NCI-H345 treated with DMSO at 0.1 percent for 48 hours (cell line): ENCODE measurements at regions not wholly inside any gene's neighbourhood (a gene's known extent, or its start where the extent isn't known, plus 50 kb on each side); places are given as distances from the start of the nearest gene placed in this dataset.
A peak's percentile ranks its signal among the peaks of the same experiment; 100 is the strongest.

ENCODE experiments used
- DNase-seq: peaks from one replicate; lab custom pipeline; 2025; ENCODE audit not compliant: unreplicated experiment; lab: John Stamatoyannopoulos, UW

DNA sequence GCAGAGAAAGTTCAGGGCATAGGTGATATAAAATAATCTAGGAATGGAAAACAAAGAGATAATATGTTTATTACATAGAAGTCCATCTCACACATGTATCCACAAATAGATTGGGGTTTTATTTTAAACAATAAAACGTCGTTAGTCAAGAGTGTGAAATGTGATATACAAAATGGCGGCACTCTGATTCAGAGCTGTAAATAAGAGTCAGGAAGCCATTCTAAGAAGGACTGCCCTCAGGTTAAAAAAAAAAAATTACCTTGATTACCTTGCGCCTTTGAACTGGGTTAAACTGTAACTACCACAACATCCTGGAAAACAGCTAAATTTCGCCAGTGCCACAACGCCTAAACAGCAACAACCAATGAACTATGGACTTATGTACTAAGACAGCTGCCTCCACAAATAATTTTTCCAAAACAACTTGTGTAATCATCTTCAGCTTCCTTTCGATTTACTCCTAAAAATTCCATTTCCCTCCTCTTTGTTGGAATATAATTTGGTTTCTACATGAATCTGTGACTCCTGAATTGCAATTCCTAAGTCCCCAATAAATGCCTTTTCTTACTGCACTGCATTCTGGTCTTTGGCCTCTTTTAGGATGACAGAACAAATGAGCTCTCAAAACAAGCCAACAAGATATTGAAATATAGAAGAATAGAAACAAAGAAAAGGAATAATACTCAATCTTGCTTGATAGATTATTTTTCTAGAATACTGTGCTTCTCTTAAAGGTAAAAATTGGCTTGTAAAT, 1019.5 kb upstream of the MAP3K7 start:
- DNase-seq: no peak

- DNase-seq: no peak
These were observed 1013.7 kb upstream of the MAP3K7 start for GRCh38 chr6:91600561-91600960.

DNA sequence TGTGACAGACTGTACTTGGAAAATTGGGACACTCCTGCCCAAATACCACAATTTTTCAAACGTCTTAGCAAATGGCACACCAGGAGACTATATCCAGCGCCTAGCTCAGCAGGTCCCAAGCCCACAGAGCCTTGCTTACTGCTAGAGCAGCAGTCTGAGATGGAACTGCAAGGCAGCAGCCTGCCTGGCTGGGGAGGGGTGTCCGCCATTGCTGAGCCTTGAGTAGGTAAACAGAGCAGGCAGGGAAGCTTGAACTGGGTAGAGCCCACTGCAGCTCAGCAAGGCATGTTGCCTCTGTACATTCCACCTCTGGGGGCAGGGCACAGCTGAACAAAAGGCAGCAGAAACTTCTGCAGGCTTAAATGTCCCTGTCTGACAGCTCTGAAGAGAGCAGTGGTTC, 1003.3 kb upstream of the MAP3K7 start:
- DNase-seq: no peak

DNA sequence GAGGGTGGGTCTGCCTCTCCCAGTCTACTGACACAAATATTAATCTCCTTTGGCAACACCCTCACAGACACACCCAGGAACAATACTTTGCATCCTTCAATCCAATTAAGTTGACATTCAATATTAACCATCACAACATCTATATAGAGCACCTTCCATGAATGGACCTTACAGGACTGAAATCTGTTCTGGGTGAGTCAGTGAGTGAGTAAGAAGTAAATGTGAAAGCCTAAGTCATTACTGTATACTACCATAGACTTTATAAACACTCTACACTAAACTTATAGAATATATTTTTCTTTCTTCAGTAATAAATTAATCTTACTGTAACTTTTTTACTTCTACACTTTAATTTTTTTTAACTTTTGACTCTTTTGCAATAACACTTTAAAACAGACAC, 993.8 kb upstream of the MAP3K7 start:
- DNase-seq: no peak

GRCh38 chr6:91575032-91575431, 988.2 kb upstream of the MAP3K7 start:
- no peak for DNase-seq

- no peak for DNase-seq
These were observed 987.0 kb upstream of the MAP3K7 start for GRCh38 chr6:91573826-91574416.

DNA sequence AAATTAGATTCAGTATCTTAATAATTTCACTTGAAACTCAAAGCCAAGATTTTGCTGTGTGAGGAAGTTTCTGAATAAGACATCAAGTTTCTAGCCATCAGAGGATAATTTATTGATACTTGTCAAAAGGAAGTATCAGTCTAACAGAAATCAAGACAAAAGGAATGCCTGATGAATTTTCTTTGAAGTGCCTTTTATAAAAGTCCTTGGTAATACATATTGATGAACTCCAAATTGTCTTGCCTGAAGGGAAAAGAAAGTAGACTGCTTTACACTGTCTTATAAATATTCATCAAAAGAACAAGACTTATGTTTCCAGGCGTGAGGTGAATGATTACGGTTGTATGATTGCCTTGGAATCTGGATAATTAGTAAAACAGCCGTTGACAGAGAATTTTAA, 986.0 kb upstream of the MAP3K7 start:
- no peak for DNase-seq

DNA sequence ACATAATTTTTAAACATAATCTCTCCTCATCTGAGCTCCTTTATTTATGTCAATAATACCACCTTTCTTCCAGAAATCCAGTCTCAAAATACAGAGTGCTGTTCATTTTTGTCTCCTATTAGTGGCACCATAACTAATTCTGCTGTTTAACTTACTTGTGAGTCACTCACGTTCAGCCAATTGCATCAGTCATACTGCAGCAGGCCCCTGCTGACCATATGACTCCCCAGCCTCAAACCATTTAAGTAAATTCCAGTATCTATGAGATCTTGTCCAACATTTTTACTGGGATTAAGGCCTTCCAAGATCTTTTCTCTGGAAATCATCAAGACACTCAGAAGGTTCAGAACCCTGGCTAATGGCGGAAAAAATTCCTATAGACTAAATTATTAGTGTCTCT, 982.2 kb upstream of the MAP3K7 start:
- no peak for DNase-seq

DNA sequence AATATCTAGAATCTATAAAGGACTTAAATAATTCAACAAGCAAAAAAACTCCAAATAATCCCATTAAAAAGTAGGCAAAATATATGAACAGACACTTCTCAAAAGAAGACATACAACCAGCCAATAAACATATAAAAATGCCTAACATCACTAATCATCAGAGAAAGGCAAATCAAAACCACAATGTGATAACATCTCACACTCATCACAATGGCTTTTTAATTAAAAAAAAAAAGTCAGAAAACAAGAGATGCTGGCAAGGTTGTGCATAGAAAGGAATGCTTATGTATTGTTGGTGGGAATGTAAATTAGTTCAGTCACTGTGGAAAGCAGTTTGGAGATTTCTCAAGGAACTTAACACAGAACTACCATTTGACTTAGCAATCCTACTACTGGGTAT, 979.6 kb upstream of the MAP3K7 start:
- no peak for DNase-seq

DNA sequence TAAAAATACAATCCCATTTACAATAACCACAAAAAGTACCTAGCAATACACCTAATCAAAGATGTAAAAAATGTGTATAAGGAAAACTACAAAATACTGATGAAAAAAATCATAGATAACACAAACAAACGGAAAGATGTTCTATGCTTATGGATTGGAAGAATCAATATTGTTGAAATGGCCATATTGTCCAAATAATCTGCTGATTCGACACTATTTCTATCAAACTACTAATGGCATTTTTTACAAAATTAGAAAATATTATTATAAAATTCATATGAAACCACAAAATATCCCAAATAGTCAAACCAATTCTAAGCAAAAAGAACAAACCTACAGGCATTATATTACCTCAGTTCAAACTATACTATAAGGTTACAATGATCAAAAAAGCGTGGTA, 978.3 kb upstream of the MAP3K7 start:
- DNase-seq: no peak

GRCh38 chr6:91562955-91563354, 976.1 kb upstream of the MAP3K7 start:
- no peak for DNase-seq

GRCh38 chr6:91560409-91560808, 973.5 kb upstream of the MAP3K7 start:
- DNase-seq: no peak

DNA sequence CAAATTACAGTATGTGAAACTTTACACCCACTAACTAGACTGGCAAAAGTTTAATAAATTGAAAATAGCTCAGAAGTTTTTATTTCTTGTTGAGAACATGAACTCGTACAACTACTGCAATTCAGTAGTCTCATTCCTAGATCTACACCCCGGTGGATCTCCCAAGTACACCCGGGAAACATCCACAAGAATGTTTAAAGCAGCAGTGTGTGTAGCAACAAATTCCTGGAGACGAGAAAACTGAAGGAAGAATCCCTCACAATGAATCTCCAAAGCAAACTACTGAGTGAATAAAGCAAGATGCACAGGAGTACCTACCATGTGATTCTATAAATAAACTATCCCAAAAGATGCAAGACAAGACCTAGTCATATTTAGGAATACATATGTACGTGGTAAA, 954.0 kb upstream of the MAP3K7 start:
- no peak for DNase-seq

GRCh38 chr6:91539456-91539855, 952.6 kb upstream of the MAP3K7 start:
- peak; percentile 30 for DNase-seq

- no peak for DNase-seq
These were observed 951.8 kb upstream of the MAP3K7 start for GRCh38 chr6:91538622-91539021.

GRCh38 chr6:91534614-91535013, 947.7 kb upstream of the MAP3K7 start:
- no peak for DNase-seq

DNA sequence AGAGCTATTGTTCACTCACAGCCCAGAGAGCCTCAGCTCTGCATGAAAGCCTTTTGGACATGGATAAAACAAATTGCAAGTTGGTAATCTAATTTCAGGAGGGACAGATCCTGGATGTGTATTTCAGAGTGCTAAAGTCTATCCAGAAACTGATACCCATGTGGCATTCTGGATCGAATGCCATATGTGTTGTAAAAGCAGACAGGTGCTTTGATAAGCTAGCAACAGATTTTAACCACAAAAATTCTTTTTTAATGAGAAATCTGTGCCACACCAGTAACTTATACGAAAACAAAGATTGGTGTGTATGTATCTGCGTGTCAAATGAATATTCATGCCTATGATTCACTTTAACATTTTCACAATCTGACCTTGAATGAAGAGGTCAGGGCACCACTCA, 936.6 kb upstream of the MAP3K7 start:
- DNase-seq: no peak

GRCh38 chr6:91521999-91522398, 935.1 kb upstream of the MAP3K7 start:
- no peak for DNase-seq

DNA sequence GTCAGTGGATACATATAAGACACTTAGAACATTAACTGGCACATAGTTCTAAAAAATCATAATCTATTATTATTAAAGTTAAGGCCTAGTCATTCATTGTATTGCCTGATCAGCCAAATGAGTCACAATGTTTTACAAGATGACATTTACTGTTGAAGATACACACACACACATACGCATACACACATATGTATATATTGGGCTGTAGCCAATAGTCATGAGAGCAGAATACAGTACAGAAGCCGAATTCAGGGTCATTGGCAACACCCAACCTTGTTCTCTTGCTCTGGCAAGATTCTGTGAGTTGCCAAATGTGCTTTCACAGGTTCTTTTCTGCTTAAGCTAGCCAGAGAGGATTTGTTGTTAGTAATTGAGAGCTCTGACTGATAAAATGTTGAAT, 922.8 kb upstream of the MAP3K7 start:
- no peak for DNase-seq

DNA sequence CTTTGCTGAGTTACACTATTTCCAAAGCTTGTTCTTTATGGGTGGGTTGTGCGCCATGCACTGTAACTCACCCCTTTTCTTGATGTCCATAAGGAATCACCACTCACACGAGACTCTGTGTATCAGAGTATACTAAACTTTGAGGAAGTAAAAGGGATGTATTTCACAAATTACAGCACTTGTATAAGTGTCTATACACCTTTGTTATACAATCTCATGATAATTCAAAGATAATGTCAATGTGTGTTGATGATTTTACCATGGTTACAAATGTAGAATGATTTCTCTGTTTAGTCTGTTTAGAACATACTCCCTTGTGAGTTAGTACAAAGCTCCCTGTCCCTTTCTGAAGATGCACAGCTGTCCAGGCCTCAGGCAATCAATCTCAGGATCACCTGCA, 922.2 kb upstream of the MAP3K7 start:
- DNase-seq: no peak

DNA sequence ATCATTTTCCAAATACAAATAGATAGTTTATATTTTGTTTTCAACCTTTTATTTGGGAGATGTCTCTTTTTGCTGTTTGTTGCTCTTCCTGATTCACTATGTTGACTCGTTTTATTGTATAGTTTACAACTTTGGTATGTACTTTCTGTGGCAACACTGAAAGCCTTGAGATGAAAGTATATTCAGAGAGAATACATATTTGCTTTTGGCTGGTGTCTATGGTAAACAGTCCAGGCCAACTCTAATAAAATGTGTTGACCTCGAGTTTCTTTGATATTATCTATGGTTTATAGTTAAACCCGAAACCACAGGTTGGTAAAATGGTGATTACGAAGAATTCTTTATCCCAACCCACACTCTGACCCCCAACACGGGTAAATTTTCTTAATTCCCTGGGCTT, 919.6 kb upstream of the MAP3K7 start:
- DNase-seq: no peak

DNA sequence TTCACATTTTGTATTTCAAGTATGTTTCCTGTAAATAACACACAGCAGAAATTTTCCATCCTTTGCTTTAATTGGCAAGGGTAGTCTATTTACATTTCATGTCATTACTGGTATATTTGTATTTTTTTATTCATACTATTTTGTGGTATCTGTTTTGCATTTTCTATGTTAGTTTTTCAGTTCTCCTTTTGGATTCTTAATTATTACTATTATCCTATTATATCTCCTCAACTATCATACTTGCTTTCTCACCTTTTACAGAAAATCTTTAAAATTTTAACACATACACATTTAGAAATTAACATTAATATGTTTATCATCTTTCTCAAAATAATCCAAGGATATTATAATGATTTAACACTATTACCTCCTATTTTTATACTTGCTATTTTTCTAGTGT, 918.3 kb upstream of the MAP3K7 start:
- DNase-seq: no peak

GRCh38 chr6:91501930-91502329, 915.1 kb upstream of the MAP3K7 start:
- no peak for DNase-seq
